C4-2B (cell line): ENCODE measurements at regions not wholly inside any gene's neighbourhood (a gene's known extent, or its start where the extent isn't known, plus 50 kb on each side); places are given as distances from the start of the nearest gene placed in this dataset.

Source experiments
- H3K27ac ChIP-seq: fragments of 450-650 bp; 2 replicates; pipeline ENCODE4 v1.5.1; 2017
- ZFX ChIP-seq: fragments of 450-650 bp; IDR thresholded peaks from 2 replicates; pipeline ENCODE4 v1.6.1; 2017
- TF ChIP-seq, protein P1 (sequence below): fragments of 450-650 bp; conservative IDR thresholded peaks from 2 replicates; pipeline ENCODE4 v1.5.1; 2017; ENCODE audit warnings: mild to moderate bottlenecking

DNA sequence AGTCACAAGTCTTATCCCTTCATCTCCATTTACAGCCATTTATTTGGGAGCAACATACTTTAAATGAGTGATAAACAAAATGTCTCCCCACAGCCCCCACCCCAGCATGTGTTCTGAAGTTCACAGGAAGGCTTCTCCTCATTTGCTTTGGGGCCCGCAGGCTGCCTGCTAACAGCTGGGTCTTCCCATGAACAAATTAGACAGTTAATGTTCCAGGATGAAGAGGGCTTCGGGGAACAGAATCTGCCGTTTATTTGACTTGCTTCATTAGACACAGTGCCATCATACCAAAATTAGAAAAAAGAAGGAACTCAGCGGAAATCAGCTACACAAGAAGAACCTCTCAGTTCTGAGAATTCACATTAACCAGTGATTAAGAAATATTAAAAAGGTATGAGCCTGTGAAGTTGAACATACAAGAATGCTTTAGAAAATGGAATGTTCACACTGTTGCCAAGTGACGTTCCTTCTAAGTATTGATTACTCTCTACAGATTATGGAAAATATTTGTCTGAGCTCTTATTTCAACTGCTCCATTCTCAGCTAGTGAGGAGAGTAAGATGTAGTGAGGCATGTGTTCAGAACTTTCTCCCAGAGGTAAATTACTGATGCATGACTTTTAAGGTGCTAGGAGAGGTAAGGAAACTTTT lies 107.5 kb upstream of the THBS1 start:
- no peak overlapping the region for H3K27ac ChIP-seq
- TF ChIP-seq, protein P1, sequence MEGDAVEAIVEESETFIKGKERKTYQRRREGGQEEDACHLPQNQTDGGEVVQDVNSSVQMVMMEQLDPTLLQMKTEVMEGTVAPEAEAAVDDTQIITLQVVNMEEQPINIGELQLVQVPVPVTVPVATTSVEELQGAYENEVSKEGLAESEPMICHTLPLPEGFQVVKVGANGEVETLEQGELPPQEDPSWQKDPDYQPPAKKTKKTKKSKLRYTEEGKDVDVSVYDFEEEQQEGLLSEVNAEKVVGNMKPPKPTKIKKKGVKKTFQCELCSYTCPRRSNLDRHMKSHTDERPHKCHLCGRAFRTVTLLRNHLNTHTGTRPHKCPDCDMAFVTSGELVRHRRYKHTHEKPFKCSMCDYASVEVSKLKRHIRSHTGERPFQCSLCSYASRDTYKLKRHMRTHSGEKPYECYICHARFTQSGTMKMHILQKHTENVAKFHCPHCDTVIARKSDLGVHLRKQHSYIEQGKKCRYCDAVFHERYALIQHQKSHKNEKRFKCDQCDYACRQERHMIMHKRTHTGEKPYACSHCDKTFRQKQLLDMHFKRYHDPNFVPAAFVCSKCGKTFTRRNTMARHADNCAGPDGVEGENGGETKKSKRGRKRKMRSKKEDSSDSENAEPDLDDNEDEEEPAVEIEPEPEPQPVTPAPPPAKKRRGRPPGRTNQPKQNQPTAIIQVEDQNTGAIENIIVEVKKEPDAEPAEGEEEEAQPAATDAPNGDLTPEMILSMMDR: no peak
- TF ChIP-seq ZFX: no peak

DNA sequence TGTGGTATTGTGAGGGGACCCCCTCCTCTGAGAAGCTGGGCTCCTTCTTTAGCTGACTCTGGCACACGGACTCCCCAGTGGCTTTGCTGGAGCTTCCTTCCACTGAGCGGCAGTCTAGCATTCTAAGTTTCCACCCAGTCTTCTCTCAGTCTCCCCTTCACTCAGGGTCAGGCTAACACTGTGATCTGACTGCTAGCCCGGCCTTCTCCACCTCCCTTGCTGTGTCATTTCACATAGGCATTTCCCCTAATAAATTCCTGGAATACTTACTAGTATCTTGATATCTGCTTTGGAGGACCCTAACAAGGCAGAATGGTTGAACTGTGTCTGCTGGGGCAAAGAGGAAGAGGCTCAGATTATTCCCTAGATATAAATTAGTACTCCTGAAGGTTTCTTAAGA lies 106.2 kb upstream of the THBS1 start:
- TF ChIP-seq ZFX: no peak
- TF ChIP-seq, protein P1: no peak
- H3K27ac ChIP-seq: no peak overlapping the region

DNA sequence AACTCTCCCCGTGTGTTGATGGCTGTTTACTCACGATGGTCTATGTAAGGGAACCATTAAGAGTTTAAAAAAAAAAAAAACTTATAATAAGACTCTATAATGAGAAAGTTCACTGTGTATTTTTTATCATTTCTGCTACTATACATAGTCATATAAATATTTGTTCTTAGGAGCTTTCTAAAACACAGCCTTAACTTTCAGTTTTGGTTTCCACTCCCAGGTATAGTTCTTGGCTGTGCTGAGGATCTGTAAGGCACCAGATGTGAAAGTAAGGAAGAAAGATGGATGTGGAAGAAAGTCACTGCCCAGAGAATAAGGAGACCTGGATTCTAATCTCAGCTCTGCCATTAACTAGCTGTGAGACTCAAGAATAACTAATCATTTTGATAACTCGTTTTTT lies 101.9 kb upstream of the THBS1 start:
- no peak overlapping the region for H3K27ac ChIP-seq
- no peak for TF ChIP-seq ZFX
- TF ChIP-seq, protein P1: no peak

DNA sequence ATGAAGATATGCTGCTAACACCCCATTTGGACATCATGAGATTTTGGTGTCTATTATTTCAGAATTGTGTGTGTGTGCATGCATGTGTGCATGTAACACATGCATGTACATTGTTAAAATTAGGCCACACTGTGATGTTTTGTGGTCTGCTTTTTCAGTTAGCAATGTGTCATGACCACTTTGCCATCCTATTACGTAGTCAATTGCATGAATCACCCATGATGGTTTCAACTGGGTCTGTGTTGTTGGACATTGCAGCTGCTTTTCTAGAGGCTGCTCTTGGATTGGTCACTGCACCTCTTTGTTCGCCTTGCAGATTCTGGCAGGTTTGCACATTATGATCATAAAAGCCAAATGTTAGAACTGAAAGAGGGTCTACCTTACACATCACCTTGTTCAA lies 101.0 kb upstream of the THBS1 start:
- TF ChIP-seq, protein P1: no peak
- no peak for TF ChIP-seq ZFX
- H3K27ac ChIP-seq: no peak overlapping the region

- TF ChIP-seq, protein P1: no peak
- no peak for TF ChIP-seq ZFX
- H3K27ac ChIP-seq: no peak overlapping the region
Observed at GRCh38 chr15:39482459-39482858, 98.4 kb upstream of the THBS1 start.

DNA sequence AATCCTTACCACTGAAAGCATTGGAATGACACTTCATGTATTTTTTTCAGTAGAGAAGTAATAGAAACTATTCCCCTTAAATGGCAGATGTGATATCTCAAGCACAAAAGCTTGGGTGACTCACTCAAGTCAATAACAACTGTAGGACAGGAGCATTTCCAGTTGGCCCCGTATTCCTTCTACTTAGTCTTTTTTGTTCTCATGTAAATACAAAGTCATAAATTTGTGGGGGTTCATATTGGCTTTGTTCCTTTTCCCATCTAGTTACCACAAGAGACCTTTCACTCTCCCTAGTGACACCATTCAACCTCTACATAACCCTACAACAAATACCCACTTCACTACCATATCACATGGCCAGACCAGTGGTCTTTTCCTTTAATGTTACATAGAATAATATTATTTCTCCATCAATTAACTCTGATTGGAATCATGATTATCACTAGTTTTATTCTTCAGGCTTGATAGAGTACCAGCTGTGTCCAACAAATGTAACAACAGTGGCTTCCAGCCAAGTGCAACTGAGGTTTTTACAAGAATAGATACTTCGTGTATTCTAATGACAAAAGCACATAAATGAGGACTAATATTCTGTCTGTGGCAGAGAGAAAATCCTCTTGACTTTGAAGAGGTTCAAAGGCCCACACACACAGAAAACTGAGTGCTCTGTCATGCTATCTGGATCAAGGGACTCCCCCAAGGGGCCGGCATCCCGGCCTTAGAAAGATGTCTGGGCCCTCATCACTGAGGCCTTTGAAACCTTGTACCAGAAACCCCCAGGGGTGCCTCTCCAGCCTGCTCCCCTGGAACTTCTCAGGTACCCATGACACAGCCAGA lies 94.0 kb upstream of the THBS1 start:
- TF ChIP-seq, protein P1: no peak
- TF ChIP-seq ZFX: no peak
- no peak overlapping the region for H3K27ac ChIP-seq

DNA sequence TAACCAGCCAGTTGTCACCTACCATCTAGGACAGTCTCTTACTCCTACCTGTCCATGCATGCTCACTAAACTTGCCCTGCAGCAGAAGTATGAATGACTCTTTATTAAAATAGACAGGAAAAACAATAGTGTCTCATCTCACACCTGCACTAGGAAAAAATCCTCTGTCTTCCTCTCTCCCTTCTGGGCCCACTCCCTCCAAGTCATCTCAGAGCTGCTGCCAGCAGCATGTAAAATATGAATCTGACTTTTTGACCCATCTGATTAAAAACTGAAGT lies 93.5 kb upstream of the THBS1 start:
- no peak overlapping the region for H3K27ac ChIP-seq
- TF ChIP-seq, protein P1: no peak
- no peak for TF ChIP-seq ZFX
